MM.1S (cell line): ENCODE measurements at regions not wholly inside any gene's neighbourhood (a gene's known extent, or its start where the extent isn't known, plus 50 kb on each side); places are given as distances from the start of the nearest gene placed in this dataset.

Experiments
- DNase-seq: peaks from one replicate; pipeline ENCODE4 v3.0.0-alpha.2; 2015
- H2AFZ ChIP-seq: fragments of 300-600 bp; sonication (generic); 2 replicates; pipeline ENCODE4 v1.6.0; 2016; ENCODE audit warnings: antibody characterized with exemption, low read length
- H3F3A ChIP-seq: fragments of 300-600 bp; sonication (generic); 2 replicates; pipeline ENCODE4 v1.6.1; 2016; ENCODE audit warnings: mild to moderate bottlenecking, antibody characterized with exemption, low read length, moderate library complexity, mixed read lengths; ENCODE audit not compliant: insufficient read depth
- H3K27ac ChIP-seq: fragments of 300-600 bp; sonication (generic); 2 replicates; pipeline ENCODE4 v1.5.1; 2016; ENCODE audit warnings: mild to moderate bottlenecking, low read length
- H3K27me3 ChIP-seq: fragments of 300-600 bp; sonication (generic); replicated peaks from 2 replicates; pipeline ENCODE4 v1.6.0; 2016; ENCODE audit warnings: low read length; ENCODE audit not compliant: insufficient read depth
- H3K36me3 ChIP-seq: fragments of 300-600 bp; sonication (generic); replicated peaks from 2 replicates; pipeline ENCODE4 v1.6.1; 2016; ENCODE audit warnings: mild to moderate bottlenecking, low read length, mixed read lengths; ENCODE audit not compliant: insufficient read depth
- H3K4me1 ChIP-seq: fragments of 300-600 bp; sonication (generic); 2 replicates; pipeline ENCODE4 v1.6.1; 2016; ENCODE audit warnings: low read length, mixed read lengths
- H3K4me2 ChIP-seq: fragments of 300-600 bp; sonication (generic); 2 replicates; pipeline ENCODE4 v1.6.0; 2016; ENCODE audit warnings: low read depth, low read length
- H3K4me3 ChIP-seq: fragments of 300-600 bp; sonication (generic); 2 replicates; pipeline ENCODE4 v1.5.1; 2016; ENCODE audit warnings: low read length, mixed read lengths
- H3K79me2 ChIP-seq: fragments of 300-600 bp; sonication (generic); 2 replicates; pipeline ENCODE4 v1.6.1; 2016; ENCODE audit warnings: mixed run types, low read length, mixed read lengths
- H3K9ac ChIP-seq: fragments of 300-600 bp; sonication (generic); 2 replicates; pipeline ENCODE4 v1.6.1; 2016; ENCODE audit warnings: low read length, mixed read lengths
- H3K9me2 ChIP-seq: fragments of 300-600 bp; sonication (generic); replicated peaks from 2 replicates; pipeline ENCODE4 v1.6.1; 2016; ENCODE audit warnings: mild to moderate bottlenecking, low read length, mixed read lengths; ENCODE audit not compliant: insufficient read depth
- H3K9me3 ChIP-seq: fragments of 300-600 bp; sonication (generic); replicated peaks from 2 replicates; pipeline ENCODE4 v1.6.1; 2016; ENCODE audit warnings: mild to moderate bottlenecking, low read length, mixed read lengths; ENCODE audit not compliant: insufficient read depth
- H4K20me1 ChIP-seq: fragments of 300-600 bp; sonication (generic); 2 replicates; pipeline ENCODE4 v1.6.1; 2016; ENCODE audit warnings: mild to moderate bottlenecking, low read length, moderate library complexity, mixed read lengths; ENCODE audit not compliant: insufficient read depth
- EZH2 ChIP-seq: fragments of 300-600 bp; sonication (generic); optimal IDR thresholded peaks from 2 replicates; pipeline ENCODE3; 2017; ENCODE audit warnings: low read depth, mild to moderate bottlenecking, antibody characterized with exemption, low read length, mixed read lengths
- EZH2phosphoT487 ChIP-seq: fragments of 300-600 bp; sonication (generic); IDR thresholded peaks from 2 replicates; pipeline ENCODE4 v1.6.1; 2018; ENCODE audit warnings: antibody characterized with exemption, low read length
- TF ChIP-seq, protein P1 (sequence below): fragments of 300-600 bp; sonication (generic); IDR thresholded peaks from 2 replicates; pipeline ENCODE4 v1.5.1; 2016; ENCODE audit warnings: antibody characterized with exemption, low read length, mixed read lengths

- no peak overlapping the region for H3K4me3 ChIP-seq
- no peaks in the 10 kb centered on the region for H3K36me3 ChIP-seq
- no peaks in the 10 kb centered on the region for H3K9me3 ChIP-seq
- no peak overlapping the region for H3K27ac ChIP-seq
- H4K20me1 ChIP-seq = no peaks in the 10 kb centered on the region
- TF ChIP-seq, protein P1, sequence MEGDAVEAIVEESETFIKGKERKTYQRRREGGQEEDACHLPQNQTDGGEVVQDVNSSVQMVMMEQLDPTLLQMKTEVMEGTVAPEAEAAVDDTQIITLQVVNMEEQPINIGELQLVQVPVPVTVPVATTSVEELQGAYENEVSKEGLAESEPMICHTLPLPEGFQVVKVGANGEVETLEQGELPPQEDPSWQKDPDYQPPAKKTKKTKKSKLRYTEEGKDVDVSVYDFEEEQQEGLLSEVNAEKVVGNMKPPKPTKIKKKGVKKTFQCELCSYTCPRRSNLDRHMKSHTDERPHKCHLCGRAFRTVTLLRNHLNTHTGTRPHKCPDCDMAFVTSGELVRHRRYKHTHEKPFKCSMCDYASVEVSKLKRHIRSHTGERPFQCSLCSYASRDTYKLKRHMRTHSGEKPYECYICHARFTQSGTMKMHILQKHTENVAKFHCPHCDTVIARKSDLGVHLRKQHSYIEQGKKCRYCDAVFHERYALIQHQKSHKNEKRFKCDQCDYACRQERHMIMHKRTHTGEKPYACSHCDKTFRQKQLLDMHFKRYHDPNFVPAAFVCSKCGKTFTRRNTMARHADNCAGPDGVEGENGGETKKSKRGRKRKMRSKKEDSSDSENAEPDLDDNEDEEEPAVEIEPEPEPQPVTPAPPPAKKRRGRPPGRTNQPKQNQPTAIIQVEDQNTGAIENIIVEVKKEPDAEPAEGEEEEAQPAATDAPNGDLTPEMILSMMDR = no peak
- TF ChIP-seq EZH2phosphoT487 (no peak), EZH2 (no peak)
- no peaks in the 10 kb centered on the region for H3F3A ChIP-seq
- H2AFZ ChIP-seq = no peak overlapping the region
- no peak overlapping the region for H3K9ac ChIP-seq
- no peaks in the 10 kb centered on the region for H3K4me1 ChIP-seq
- no peak overlapping the region for H3K4me2 ChIP-seq
- H3K79me2 ChIP-seq = no peaks in the 10 kb centered on the region
- no peaks in the 10 kb centered on the region for H3K9me2 ChIP-seq
- H3K27me3 ChIP-seq = no peaks in the 10 kb centered on the region
- no peak for DNase-seq
These were observed 166.9 kb downstream of the ASMT start for GRCh38 chrX:1781766-1782165.

DNA sequence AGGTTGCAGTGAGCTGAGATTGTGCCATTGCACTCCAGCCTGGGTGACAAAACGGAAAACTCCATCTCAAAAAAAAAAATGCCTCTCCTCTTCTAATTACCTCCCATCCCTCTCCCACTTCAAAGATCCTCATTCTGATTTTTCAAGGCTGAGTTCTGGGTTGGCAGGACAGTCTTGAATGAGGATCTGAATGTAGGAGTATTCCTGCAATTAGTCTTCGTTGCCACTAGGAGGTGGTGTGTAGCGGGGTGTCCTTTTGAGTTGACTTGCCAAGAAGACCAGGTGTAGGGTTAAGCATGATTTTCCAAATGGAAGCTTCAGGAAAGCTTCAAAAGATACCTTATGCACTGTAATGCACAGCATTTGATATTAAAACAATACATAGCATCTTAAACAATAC lies 169.9 kb downstream of the ASMT start:
- Histone ChIP-seq H3F3A (no peaks in the 10 kb centered on the region), H3K79me2 (no peaks in the 10 kb centered on the region), H3K4me1 (no peaks in the 10 kb centered on the region), H3K27me3 (no peaks in the 10 kb centered on the region), H3K9ac (no peak overlapping the region), H3K9me3 (no peaks in the 10 kb centered on the region), H3K4me3 (no peak overlapping the region), H2AFZ (no peak overlapping the region), H3K4me2 (no peak overlapping the region), H3K36me3 (no peaks in the 10 kb centered on the region), H3K27ac (no peak overlapping the region), H3K9me2 (no peaks in the 10 kb centered on the region), H4K20me1 (no peaks in the 10 kb centered on the region)
- DNase-seq = no peak
- TF ChIP-seq EZH2phosphoT487 = no peak
- TF ChIP-seq EZH2 = no peak
- TF ChIP-seq, protein P1 = no peak

DNA sequence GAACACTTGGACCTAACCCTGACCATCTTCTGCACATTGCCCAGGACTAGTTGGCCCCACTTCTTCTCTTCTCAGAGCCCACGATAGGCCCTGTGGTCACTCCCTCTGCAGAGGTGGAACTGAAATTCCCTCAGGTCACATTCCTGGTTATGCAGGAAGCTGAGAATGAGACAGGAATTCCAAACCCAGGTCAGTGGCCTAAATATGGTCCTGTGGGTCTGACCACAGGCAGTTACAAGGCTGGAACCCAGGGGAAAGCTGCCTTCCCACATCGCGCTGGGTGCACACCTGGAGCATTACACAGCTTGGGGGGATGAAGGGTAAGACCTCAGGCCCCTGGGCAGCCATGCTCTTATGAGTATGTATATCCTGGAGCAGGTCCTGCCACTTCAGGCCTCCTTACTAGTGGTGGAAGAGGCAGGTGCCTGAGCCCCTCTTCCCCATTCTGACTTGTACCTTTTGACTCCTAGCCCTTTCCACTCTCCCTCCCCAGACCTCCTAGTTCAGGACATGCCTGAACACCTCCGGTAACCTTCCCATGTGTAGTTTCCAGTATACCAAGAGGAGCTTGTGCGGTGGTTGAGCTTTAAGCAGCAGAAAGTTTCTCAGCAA lies 173.5 kb downstream of the ASMT start:
- Histone ChIP-seq H3K4me1 (no peaks in the 10 kb centered on the region), H3K9me2 (no peaks in the 10 kb centered on the region), H3K27me3 (no peaks in the 10 kb centered on the region), H2AFZ (no peak overlapping the region), H3K79me2 (no peaks in the 10 kb centered on the region), H3K4me3 (no peak overlapping the region), H3K36me3 (no peaks in the 10 kb centered on the region), H3F3A (no peaks in the 10 kb centered on the region), H3K27ac (no peak overlapping the region), H4K20me1 (no peaks in the 10 kb centered on the region), H3K9ac (no peak overlapping the region), H3K9me3 (no peaks in the 10 kb centered on the region), H3K4me2 (no peak overlapping the region)
- DNase-seq = no peak
- TF ChIP-seq, protein P1 = no peak
- no peak for TF ChIP-seq EZH2phosphoT487
- no peak for TF ChIP-seq EZH2
